GM19328 (cell line): ENCODE measurements at regions not wholly inside any gene's neighbourhood (a gene's known extent, or its start where the extent isn't known, plus 50 kb on each side); places are given as distances from the start of the nearest gene placed in this dataset.

Experiments
- ATAC-seq: cut with Tn5 transposase; IDR thresholded peaks from one replicate; pipeline ENCODE4 v1.9.1; 2021; ENCODE audit warnings: mild to moderate bottlenecking, moderate library complexity; ENCODE audit not compliant: unreplicated experiment

- no peak for ATAC-seq
Observed at GRCh38 chr12:125412506-125412905, 347.3 kb downstream of the AACS start.

- no peak for ATAC-seq
Observed at GRCh38 chr12:125417446-125417845, 352.2 kb downstream of the AACS start.

- peak; percentile 73 for ATAC-seq
Observed at GRCh38 chr12:125418902-125419564, 353.8 kb downstream of the AACS start.

- ATAC-seq = no peak
Observed at GRCh38 chr12:125424909-125425308, 359.7 kb downstream of the AACS start.

GRCh38 chr12:125431516-125431915, 366.3 kb downstream of the AACS start:
- ATAC-seq = no peak

- ATAC-seq = no peak
Observed at GRCh38 chr12:125434131-125434530, 368.9 kb downstream of the AACS start.

GRCh38 chr12:125434936-125435443, 369.8 kb downstream of the AACS start:
- ATAC-seq = peak; percentile 67

- ATAC-seq = no peak
Observed at GRCh38 chr12:125435871-125436270, 370.6 kb downstream of the AACS start.

- no peak for ATAC-seq
Observed at GRCh38 chr12:125436686-125437085, 371.5 kb downstream of the AACS start.

- ATAC-seq = no peak
Observed at GRCh38 chr12:125440399-125440798, 375.2 kb downstream of the AACS start.

GRCh38 chr12:125443341-125443740, 378.1 kb downstream of the AACS start:
- no peak for ATAC-seq

- no peak for ATAC-seq
Observed at GRCh38 chr12:125451408-125451807, 386.2 kb downstream of the AACS start.

- no peak for ATAC-seq
Observed at GRCh38 chr12:125453751-125454150, 388.5 kb downstream of the AACS start.

GRCh38 chr12:125454291-125454690, 389.1 kb downstream of the AACS start:
- no peak for ATAC-seq

- no peak for ATAC-seq
Observed at GRCh38 chr12:125454786-125455480, 389.7 kb downstream of the AACS start.

GRCh38 chr12:125455556-125455955, 390.3 kb downstream of the AACS start:
- ATAC-seq = no peak

- ATAC-seq = no peak
Observed at GRCh38 chr12:125458552-125459268, 393.5 kb downstream of the AACS start.

- no peak for ATAC-seq
Observed at GRCh38 chr12:125461831-125462230, 396.6 kb downstream of the AACS start.

GRCh38 chr12:125463386-125463785, 398.2 kb downstream of the AACS start:
- ATAC-seq = no peak

- no peak for ATAC-seq
Observed at GRCh38 chr12:125467363-125467762, 402.1 kb downstream of the AACS start.

- no peak for ATAC-seq
Observed at GRCh38 chr12:125469683-125470082, 404.4 kb downstream of the AACS start.
